GM21737 (cell line): ENCODE measurements at regions not wholly inside any gene's neighbourhood (a gene's known extent, or its start where the extent isn't known, plus 50 kb on each side); places are given as distances from the start of the nearest gene placed in this dataset.

Experiments used
- ATAC-seq: cut with Tn5 transposase; IDR thresholded peaks from one replicate; pipeline ENCODE4 v1.9.1; 2021; ENCODE audit warnings: mild to moderate bottlenecking, moderate library complexity; ENCODE audit not compliant: unreplicated experiment

DNA sequence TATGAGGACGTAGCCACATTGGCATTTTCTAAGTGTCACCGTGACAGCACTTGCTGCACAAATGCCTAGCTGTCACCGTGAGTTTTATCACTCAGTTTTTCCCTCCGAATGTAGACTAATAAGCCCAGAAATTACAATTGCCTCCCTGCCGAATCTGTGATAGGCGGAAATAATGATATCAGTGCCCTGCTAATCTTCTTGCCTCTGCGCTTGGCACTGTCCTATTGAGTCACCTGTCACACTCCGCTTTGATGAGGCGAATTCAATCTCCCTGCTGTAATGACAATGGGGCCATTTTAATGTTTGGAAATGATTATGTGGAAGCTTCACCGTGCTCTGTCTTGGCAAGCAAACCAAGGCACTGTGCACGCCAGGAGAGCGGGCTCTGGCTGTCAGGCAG, 112.8 kb downstream of the LINC00237 start:
- ATAC-seq: no peak

DNA sequence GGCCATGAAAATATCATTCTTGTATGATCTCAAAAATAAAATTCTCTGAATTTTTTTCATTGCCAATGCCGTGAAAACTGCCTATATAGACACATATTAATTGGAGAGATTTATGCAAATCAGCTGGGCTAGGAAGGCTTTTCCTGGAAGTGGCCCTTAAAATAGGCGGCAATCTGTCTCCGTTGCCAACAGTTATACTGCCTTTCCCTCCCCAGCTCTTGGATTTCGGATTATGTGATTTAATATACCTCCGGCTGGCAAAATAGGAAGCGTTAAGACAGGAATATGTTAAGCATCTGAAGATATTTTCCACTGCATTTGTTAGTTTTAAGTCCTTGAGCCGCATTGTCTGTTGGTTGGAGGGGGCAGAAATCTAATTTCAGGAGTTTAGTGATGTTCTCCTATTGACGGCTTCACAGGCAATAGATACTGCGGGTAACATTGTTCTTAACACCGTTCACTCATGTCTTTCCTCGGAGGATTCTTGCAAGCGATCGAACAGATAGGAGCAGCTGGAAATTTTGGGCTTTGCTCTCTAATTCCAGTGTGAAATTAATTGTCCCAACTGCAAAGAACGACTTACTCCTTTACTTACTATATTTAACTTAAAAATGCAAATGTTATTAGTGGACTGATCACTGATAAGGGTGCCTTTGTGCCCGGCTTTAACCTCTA, 113.3 kb downstream of the LINC00237 start:
- ATAC-seq: no peak

DNA sequence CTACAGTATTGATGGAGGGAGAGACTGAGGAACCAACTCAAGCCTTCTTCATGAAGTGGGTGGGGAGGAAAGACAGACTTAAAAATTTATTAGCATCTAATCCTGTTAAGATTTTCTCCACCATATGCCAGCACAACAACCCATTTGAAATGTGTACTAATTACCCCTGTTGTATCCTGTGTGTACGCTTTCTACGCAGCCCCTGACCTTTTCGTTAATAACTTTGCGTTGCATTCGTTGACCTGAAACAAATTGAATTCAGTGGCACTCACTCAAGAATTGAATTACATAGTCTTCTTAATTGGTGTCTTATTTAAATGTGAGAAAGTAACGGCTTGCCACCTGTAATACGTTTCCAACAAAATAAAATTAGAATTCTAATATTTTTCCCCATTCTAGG, 113.9 kb downstream of the LINC00237 start:
- ATAC-seq: no peak

DNA sequence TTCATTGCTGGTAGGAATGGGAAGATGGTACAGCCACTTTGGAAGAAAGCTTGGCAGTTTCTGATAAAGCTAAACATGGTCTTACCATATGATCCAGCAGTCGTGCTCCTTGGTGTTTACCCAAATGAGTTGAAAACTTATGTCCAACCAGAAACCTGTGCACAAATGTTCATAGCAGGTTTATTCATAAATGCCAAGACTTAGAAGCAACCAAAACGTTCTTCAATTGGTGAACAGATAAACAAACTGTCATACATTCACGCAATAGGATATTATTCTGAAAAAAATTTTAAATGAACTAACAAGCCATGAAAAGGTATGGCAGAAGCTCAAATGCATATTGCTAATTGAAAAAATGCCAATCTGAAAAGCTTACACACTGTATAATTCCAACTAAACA, 117.1 kb downstream of the LINC00237 start:
- no peak for ATAC-seq

DNA sequence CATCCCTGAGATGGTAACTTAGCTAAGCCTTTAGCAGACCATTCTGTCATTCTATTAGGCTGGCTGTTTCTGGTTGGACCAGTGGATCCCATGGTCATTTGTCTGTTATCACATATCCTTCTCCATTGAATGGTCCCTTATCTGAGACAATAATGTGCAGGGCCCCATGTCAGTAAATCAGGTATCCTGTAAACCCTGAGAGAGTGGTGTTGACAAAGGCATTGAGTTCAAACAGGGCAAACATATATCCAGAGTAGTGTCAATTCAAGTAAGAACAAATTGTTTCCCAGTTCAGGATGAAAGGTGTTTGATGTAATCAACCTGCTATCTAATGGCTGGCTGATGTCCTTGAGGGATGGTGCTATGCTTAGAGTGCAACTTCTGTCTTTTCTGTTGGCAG, 126.2 kb downstream of the LINC00237 start:
- ATAC-seq: no peak

DNA sequence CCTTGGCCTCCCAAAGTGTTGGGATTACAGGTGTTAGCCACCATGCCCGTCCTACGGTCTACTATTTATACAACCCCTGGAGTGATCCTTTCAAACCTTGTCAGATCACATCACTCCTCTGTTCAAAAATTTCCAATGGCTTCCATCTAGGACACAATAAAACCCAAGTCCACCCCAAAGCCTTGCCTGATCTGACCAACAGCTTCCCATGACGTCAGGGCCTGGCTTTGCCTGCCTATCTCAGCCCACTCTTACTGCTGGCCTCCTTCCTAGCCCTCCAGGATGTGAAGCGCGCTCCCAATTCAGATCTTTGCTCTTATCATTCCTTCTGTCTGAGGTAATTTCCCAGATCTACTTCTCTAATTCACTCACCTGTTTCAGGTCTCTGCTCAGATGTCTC, 128.4 kb downstream of the LINC00237 start:
- ATAC-seq: no peak

DNA sequence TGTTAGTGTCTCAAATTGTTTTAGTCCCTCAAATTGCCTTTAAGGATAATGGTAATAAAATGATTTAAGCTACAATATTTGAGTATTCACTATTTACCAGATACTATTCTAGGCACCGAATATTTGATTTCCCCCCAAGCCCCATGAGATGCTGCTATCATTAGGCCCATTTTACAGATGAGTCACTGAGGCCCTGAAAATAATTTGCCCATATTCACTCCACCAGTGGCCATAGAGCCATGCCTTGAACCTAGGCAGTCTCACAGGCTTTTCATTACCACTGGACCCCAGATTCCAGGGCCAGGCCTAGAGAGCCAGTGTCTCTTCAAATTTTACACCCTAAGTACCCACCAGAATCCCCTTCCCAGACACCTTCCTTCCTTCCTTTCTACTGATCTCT, 133.7 kb downstream of the LINC00237 start:
- ATAC-seq: no peak

DNA sequence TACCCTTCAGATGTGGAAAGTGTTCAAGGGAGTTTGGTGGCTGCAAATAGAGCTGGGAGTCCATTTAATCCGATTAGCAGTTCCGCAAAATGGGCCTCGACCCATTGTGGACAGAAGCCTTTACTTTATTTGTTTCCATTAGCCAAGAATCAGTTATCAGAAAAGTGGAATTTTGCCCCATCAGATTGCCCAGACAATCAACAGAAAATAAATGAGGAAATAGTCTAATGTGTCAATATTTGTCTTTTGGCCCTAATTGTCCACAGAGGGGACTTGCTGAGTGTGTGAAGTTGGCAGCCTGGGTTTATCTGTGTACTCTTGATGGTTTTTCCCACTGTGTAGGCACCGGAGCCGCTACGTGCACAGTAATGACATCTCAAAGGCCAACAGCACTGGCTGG, 134.3 kb downstream of the LINC00237 start:
- ATAC-seq: no peak

DNA sequence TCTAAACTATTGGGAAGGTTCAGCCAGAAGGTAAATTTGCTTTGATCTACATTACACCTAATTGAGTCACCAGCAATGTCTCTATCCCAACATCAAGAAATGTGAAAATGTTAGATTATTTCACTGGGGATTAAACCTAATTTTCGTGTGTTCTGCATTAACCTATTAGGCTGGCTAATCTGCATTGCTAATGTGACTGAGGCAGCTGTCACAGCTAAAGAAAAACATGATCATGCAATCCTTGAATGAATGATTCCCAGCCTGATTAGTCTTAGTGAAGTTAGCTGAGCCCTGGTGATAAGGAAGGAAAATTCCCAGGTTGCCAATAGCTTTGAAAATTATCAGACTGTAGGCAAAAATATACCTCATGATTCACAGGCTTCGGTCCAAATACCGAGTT, 135.3 kb downstream of the LINC00237 start:
- no peak for ATAC-seq

DNA sequence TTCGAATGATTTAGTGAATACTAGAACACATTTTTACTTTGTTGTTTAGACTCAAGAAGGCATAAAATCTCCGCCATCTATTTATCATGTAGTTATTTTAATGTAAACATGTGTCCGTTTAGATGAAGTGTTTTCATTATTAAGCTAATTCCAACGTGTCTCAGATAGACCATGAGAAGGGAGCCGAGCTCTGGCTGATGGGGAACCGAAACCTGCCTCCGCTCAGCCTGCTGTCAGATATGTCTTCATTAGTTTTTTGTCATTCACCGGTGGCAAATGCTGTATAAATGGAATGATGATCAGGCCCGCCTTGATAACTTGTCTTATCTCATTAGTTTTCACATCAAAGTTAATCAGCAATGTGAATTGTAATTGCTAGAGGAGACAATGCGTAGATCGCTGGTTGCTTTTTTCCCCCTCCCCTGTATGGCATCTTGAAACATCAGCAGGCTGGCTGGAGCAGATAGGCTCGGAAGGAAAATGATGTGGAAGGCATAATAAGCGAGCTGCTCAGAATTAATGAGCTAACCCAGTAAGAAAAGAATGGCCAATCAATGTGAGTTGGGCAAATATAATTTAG, 136.4 kb downstream of the LINC00237 start:
- ATAC-seq: no peak

DNA sequence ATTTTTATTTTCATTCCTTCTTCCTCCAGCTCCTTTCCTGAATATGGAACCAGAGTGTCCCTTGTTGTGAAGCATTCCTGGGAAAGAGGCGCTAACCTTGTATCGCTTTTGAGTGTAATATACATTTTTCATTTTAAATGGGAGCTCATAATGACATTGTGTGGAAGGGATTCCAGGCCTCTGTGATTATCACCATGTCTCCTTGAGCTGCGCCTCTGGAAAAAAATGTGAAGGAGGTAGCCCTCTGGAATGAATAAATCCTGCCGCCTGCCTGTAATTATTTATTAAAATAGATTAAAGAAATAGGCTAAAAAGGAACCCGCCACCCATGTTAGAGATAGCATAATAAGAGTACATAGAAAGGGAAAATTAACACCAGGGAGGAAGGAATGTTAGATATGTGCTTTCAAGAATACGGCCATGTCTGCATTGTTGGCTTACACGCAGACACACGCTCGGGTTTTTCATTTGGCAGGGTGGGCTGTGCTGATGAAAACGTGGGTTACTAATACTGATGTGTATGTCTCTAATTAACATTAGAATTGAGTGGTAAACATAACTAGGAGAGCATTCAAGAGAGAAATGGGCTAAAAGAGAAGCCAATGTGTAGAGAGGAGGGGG, 138.5 kb downstream of the LINC00237 start:
- no peak for ATAC-seq

DNA sequence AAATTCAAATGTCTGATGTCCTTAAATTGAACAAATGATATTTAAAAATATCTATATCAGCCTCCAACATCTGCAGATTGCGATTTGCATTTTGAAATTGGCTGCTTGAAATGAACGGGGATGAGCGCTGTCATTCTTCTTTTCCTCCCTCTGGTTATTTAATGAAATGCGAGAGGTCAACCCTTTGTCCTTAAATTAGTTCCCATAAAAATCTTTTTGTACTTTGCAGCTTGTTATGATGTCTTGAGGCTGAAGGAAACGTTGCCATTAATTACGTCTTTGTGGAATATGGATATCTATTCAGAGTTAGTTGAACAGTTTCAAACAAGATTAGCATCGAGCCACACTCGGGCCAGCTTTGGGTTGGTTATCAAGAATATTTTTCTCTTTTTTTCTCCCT, 140.0 kb downstream of the LINC00237 start:
- no peak for ATAC-seq

DNA sequence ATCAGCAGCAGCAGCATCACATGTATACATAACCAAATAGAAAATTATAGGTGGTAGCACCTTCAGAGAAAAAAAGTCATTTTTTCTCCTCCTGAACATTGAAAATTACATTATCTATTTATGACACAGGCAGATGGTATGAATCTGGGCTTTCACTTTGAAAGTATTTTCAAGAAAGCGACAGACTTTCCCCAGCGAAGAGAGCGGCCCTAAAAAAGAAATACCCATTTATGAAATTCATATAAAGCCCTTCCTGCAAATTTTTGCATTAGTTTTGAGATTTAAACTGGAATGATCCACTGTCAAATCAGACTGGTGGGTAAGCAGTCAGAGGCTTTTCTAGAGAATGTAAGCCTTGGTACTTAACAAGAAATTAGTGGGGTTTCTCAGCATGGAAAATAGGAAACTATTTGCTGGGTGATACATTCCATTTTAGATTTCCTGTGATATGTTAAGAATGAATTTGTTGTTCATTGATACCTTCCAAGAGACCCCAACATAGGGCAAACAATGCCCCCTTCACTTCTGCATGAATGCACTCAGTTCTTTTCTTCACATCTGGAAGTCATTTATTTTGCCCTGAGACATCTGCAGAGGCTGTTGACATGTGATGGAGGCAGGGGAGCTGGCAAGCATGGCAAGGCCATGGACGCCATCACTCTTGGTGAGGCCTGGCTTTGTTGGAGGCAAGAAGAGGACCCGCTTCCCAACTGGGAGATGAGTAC, 147.0 kb downstream of the LINC00237 start:
- no peak for ATAC-seq

DNA sequence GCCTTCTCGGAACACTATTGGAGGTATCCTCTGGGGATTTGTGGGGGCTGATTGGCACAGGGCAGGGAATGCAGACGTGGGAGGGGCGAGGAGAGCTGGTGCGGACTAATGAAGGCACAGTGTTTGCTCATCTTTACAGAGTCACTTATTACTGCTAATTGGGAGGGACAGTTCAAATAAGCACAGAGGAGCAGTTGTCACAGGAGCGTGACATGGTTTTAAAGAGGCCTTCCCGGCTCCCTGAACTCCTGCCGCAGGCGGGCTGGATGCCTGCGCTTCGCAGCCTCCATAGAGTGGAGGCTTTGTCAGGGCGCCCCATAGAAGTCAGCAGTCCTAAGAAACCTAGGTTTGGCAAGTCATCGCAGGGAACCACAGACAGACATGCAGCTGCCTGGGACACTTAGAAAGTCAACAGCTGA, 149.6 kb downstream of the LINC00237 start:
- ATAC-seq: no peak

DNA sequence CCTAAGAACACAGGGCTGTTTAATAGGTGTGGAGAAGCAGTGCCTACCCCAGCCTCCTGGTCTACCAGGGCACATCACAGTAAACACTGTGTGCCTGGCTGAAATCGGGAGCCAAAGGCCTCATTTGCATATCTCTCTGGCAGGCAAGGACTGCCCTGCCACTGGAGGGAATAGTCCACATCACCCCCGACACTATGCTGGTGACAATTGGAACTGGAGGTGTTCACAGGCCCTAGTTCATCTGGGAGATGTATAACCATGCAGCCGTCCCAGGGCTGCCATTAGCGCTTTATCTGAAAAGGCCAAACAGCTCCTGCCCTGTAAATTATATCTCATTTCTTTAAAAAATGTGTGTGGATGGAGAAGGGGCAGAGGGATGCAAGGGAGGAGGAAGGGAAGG, 150.3 kb downstream of the LINC00237 start:
- ATAC-seq: no peak

DNA sequence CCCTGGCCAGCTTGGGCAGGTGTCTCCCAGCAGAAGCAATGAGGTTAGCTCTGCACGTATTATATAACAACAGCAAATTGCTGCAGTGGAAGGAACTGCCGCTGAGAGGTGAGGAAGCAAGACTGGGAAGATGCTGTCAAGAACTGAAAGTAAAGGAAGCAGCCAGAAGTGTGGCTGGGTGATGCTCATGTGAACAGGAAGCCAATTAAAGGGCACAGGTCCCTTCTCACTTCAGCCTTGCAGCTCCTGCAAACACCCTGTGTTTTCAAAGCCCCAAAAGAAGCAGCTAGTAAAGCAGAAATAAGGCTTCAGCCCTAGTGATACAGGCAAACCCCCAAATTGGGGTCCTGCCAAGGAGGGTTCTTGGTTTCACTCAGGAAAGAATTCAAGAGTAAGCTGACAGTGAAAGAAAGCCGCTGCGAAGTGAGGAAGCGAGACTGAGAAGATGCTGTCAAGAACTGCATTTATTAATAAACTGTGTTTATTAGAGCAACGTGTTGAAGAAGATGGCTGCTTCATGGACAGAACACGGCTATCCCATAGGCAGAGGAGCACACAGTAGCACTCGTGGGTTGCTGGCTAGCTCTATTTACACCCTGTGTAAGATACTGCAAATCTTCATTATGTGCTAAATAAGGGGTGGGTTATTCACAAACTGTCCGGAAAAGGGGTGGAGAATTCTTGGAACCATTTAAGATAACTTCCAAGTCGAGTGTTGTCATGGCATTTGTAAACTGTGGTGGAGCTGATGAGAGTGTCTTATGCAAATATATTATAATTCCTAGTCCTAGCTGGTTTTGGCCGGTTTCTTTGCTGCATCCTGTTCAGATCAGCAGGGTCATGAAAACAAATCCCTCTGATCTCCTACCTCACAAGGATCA, 152.2 kb downstream of the LINC00237 start:
- ATAC-seq: no peak

DNA sequence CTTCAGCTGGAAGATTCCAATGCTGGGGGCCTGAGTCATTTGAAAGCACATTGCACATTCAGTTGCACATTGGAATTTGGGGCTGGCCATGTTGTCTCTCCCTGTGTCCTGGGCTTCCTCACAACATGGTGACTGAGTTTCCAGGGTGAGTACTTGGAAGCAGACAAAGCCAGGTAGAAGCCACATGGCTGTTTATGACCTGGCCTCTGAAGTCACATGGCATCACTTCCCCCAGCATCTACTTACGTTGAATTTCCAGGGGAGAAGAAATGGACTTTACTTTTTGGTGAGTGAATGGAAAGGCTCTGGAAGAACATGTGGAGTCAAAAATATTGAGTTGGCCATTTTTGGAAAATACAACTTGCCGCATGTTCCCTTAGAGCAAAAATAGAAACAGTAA, 155.5 kb downstream of the LINC00237 start:
- ATAC-seq: no peak

DNA sequence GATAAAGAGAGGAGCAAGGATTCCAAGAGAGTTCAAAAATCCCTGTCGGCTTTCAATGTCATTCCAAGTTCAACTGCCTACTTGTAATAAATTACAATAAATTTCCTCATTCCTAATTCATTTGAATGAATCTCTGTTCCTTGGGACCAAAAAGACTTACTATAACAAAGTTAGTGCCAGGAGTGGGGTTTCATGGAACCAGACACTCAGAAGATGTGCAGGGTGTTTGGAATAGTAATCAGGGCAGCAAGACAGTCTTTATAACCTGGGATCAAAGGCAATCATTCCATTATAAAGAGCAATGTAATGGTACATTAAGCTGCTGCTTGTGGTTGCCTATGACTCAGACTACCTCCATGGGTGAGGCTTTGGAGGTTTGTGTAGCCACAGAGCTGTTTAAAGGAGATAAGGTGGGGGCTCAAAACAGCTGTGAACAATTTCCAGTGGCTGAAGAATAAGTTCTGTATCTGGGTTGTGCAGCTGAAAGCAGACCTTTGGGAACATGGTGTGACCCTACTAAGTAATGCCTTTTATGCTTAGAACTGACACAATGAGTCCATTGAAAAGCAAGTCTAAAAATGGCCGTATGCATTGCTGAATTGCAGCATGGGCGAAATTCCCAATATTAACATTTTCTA, 159.9 kb downstream of the LINC00237 start:
- ATAC-seq: no peak

DNA sequence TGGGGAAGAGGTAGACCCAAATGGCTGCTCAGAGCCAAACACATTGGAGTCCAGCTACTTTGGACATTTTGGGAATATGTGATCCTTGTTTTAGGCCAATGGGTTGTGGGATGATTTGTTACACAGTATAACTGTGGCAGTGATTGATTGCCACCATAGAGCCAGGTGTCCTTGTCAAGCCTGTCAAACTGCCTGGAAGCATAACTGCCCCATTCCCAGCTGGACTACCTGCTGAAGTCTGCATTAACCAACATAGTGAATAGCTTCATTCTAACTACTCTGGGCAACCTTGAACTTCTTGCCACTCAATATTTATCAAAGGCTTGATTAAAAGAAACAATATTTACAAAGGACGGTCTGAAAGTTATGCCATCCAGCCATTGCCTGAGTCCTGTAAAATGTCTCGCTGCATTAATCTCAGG, 164.7 kb downstream of the LINC00237 start:
- ATAC-seq: no peak

DNA sequence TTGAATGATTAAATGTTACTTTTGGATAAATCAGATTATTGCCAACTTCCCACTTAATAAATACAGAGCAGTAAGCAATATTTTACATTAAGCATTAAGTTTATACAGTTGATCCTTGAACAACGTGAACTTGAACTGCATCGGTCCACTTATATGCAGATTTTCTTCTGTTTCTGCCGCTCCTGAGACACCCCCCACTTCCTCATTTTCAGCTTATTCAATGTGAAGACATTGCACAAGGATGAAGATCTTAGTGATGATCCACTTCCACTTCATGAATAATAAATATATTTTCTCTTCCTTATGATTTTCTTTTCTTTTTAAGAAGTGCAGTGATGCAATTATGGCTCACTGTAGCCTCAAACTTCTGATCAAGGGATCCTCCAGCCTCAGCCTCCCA, 167.2 kb downstream of the LINC00237 start:
- ATAC-seq: no peak
